Lower leg skin (tissue), 4 donors: ENCODE measurements at regions not wholly inside any gene's neighbourhood (a gene's known extent, or its start where the extent isn't known, plus 50 kb on each side); places are given as distances from the start of the nearest gene placed in this dataset.

ENCODE experiments used
- DNase-seq, 2 donors: peaks; one replicate each; pipeline ENCODE4 v3.0.0-alpha.2; 2019; ENCODE audit warnings: low spot score in 2 of 2
- H3K4me3 ChIP-seq: fragments of 200-600 bp; sonication (generic); 2 replicates; pipeline ENCODE4 v1.5.1; 2017; ENCODE audit warnings: mild to moderate bottlenecking, low read depth; ENCODE audit not compliant: poor library complexity, severe bottlenecking
- CTCF ChIP-seq, 3 donors: fragments of 450-650 bp; IDR thresholded peaks; one replicate each; pipeline ENCODE4 v1.5.1; 2016; ENCODE audit warnings: antibody characterized with exemption in 3 of 3, mild to moderate bottlenecking in 3 of 3, moderate library complexity in 2 of 3
- POLR2A ChIP-seq, 2 donors: fragments of 450-650 bp; IDR thresholded peaks; one replicate each; pipeline ENCODE4 v1.6.1; 2016 to 2017; ENCODE audit warnings: antibody characterized with exemption in 2 of 2, mild to moderate bottlenecking in 1 of 2, moderate library complexity in 1 of 2
- WGBS, 2 donors: methylation state at CpG; one replicate each; pipeline ENCODE4 v1.1.5; 2018; 5-methylcytosine and 5-hydroxymethylcytosine counted together
- intact Hi-C: fragments of 100-400 bp; cut with DNase I; formaldehyde crosslinking; loops from one replicate; pipeline ENCODE4 v1.15.0; 2023; ENCODE audit warnings: low total_unique reads

DNA sequence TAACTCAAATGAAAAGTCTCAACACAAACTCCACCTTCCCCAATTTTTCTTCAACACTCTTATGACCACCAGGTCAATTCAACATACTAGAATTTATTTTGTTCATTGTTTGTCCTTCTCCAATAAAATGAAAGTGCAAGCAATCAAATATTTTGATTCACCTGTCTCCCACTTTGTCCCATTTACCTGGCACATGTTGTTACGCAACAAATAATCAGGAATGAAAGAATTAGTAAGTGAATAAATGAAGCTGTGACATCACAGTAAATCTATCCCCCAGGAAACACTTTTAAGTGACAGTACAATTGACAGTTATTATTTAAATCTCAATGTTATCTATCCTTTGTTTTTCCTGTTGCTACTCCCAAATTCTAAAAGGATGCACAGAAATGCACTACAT lies 393.7 kb upstream of the OPRM1 start:
- WGBS, 2 donors, result 92 to 96% methylated on average over 1 of the region's 1 CpG
- no peak overlapping the region for H3K4me3 ChIP-seq
- no peak for DNase-seq
- TF ChIP-seq POLR2A (IDR thresholded peaks at IDR 0.05), result no peak
- no peak for TF ChIP-seq CTCF (IDR thresholded peaks at IDR 0.05)
- intact Hi-C loops, result no loop called here

- no peak overlapping the region for H3K4me3 ChIP-seq
- TF ChIP-seq CTCF (IDR thresholded peaks at IDR 0.05) (no peak), POLR2A (IDR thresholded peaks at IDR 0.05) (no peak)
- DNase-seq, result no peak
- WGBS, 2 donors, result 85 to 90% methylated on average over 1 of the region's 1 CpG
- intact Hi-C loops, result loop anchor here (1.0 kb wide), 1 partner anchor 35 kb away; no protein-coding TSS in a partner anchor
These were observed 395.0 kb upstream of the OPRM1 start for GRCh38 chr6:153644000-153644399.

DNA sequence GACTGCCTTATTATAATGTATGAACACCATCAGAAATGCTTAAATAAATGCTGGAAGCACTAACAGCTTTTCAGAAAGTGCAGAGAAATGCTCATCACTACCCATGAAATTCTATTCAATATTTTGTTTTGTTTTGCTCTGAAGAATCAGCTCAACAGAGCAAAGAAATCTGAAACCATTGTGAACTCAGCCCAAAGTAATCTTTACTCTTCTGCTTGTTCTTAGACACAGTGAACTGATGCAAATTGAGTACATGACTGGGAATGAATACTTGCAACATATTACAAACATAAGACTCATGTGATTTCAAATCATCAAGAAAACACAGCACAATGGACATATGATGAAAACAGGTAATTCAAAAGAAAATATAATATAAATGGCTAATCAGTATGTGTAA lies 404.6 kb upstream of the OPRM1 start:
- no peak for TF ChIP-seq POLR2A (IDR thresholded peaks at IDR 0.05)
- TF ChIP-seq CTCF (IDR thresholded peaks at IDR 0.05), result no peak
- H3K4me3 ChIP-seq, result no peak overlapping the region
- intact Hi-C loops, result no loop called here
- no peak for DNase-seq

- intact Hi-C loops, result no loop called here
- WGBS, 2 donors, result 15 to 25% methylated on average over 3 of the region's 3 CpGs
- TF ChIP-seq POLR2A (IDR thresholded peaks at IDR 0.05), result no peak
- no peak for TF ChIP-seq CTCF (IDR thresholded peaks at IDR 0.05)
These were observed 414.0 kb upstream of the OPRM1 start for GRCh38 chr6:153625089-153625488.

GRCh38 chr6:153624528-153624927 lies 414.5 kb upstream of the OPRM1 start:
- no peak for DNase-seq
- 87 to 90% methylated on average over 1 of the region's 1 CpG for WGBS, 2 donors
- H3K4me3 ChIP-seq, result no peak overlapping the region
- intact Hi-C loops, result no loop called here
- TF ChIP-seq CTCF (IDR thresholded peaks at IDR 0.05), result no peak

More at GRCh38 chr6:153625089-153625488, 414.0 kb upstream of the OPRM1 start:
- no peak overlapping the region for H3K4me3 ChIP-seq
- DNase-seq, result no peak

GRCh38 chr6:153623496-153623895 lies 415.5 kb upstream of the OPRM1 start:
- no peak overlapping the region for H3K4me3 ChIP-seq
- intact Hi-C loops, result no loop called here
- no peak for TF ChIP-seq CTCF (IDR thresholded peaks at IDR 0.05)
- TF ChIP-seq POLR2A (IDR thresholded peaks at IDR 0.05), result no peak
- no peak for DNase-seq
- WGBS, 2 donors, result 60 to 63% methylated on average over 2 of the region's 2 CpGs
